K562 (cell line): ENCODE measurements at regions not wholly inside any gene's neighbourhood (a gene's known extent, or its start where the extent isn't known, plus 50 kb on each side); places are given as distances from the start of the nearest gene placed in this dataset.

Experiments
- ATAC-seq: fragments of 200-7000 bp; cut with Tn5 transposase; 3 replicates; pipeline ENCODE4 v1.9.1; 2020; ENCODE audit warnings: moderate library complexity
- BruUV-seq: library from RNA; stranded (reverse); fragments of 400-500 nt; replicated peaks from 2 replicates; lab custom pipeline; 2021; lab: Mats Ljungman, UMichigan
- CTCF ChIA-PET: fragments of 300-600 bp; formaldehyde crosslinking; extraction: SDS; loops from one replicate; lab custom pipeline; 2021; ENCODE audit warnings: low intra/inter-chr PET ratio; lab: Yijun Ruan, JAX
- POLR2A ChIA-PET: fragments of 300-600, 350-650 bp; sonication (Branson Sonifier 250); formaldehyde crosslinking; extraction: SDS; loops from one replicate; lab custom pipeline; 2021; ENCODE audit warnings: antibody characterized with exemption, inconsistent platforms; lab: Yijun Ruan, JAX
- DNase-seq, 4 experiments: peaks; one replicate each; pipeline versions ENCODE4 v3.0.0 to v3.0.0-alpha.2; 2011 to 2018; ENCODE audit warnings: low spot score in 3 of 4, mixed read lengths in 3 of 4; ENCODE audit errors: extremely low read depth in 1 of 4
- FAIRE-seq: peaks from 2 replicates; lab custom pipeline; 2011; peaks lifted over from hg19 to GRCh38; lab: Jason Lieb, UNC
- H2AFZ ChIP-seq: 2 replicates; pipeline ENCODE4 v1.6.0; 2011; ENCODE audit warnings: low read depth, low read length, control low read depth, inconsistent platforms
- H3K27ac ChIP-seq: fragments of 200-600 bp; 3 replicates; pipeline ENCODE4 v1.8.0; 2011; ENCODE audit warnings: low read depth, mild to moderate bottlenecking, control low read depth, inconsistent platforms, low read length, moderate library complexity, mixed read lengths; ENCODE audit errors: extremely low read depth
- H3K27me3 ChIP-seq, 2 experiments: fragments of 300-600 bp in 1 of 2; 2 replicates in 1 of 2; 3 replicates in 1 of 2; pipeline versions ENCODE4 v1.6.0 to v1.8.0; 2011; ENCODE audit warnings: inconsistent platforms in 2 of 2, low read length in 2 of 2, mild to moderate bottlenecking in 1 of 2, mixed read lengths in 1 of 2, moderate library complexity in 1 of 2; ENCODE audit not compliant: control insufficient read depth in 2 of 2, insufficient read depth in 2 of 2
- H3K36me3 ChIP-seq: fragments of 300-600 bp; 3 replicates; pipeline ENCODE4 v1.8.0; 2011; ENCODE audit warnings: mild to moderate bottlenecking, low read length, inconsistent platforms; ENCODE audit not compliant: control insufficient read depth, insufficient read depth
- H3K4me1 ChIP-seq, 2 experiments: fragments of 200-600 bp in 1 of 2; replicated peaks in 1 of 2; 2 replicates in 1 of 2; 3 replicates in 1 of 2; pipeline versions ENCODE4 v1.5.1 to v1.8.0; 2011; ENCODE audit warnings: inconsistent platforms in 2 of 2, low read length in 2 of 2, mild to moderate bottlenecking in 1 of 2, mixed read lengths in 1 of 2, moderate library complexity in 1 of 2; ENCODE audit not compliant: control insufficient read depth in 2 of 2, insufficient read depth in 2 of 2
- H3K4me2 ChIP-seq: 2 replicates; pipeline ENCODE4 v1.6.1; 2011; ENCODE audit warnings: low read length, control low read depth, inconsistent platforms, mixed read lengths; ENCODE audit not compliant: insufficient read depth
- H3K4me3 ChIP-seq: fragments of 200-600 bp; sonication (generic), shearing (Covaris generic); 2 replicates; pipeline ENCODE4 v1.5.1; 2016; ENCODE audit warnings: control low read depth, inconsistent platforms
- H3K79me2 ChIP-seq: fragments of 200-600 bp; 3 replicates; pipeline ENCODE4 v1.8.0; 2011; ENCODE audit warnings: low read length, inconsistent platforms; ENCODE audit not compliant: control insufficient read depth, insufficient read depth
- H3K9ac ChIP-seq, 2 experiments: 2 replicates each; pipeline versions ENCODE4 v1.6.0 to v1.6.1; 2011; ENCODE audit warnings: low read depth in 2 of 2, low read length in 2 of 2, control low read depth in 1 of 2, inconsistent platforms in 1 of 2, mild to moderate bottlenecking in 1 of 2, mixed read lengths in 1 of 2; ENCODE audit not compliant: insufficient read depth in 1 of 2
- H3K9me1 ChIP-seq: one replicate; pipeline ENCODE4 v1.6.0; 2011; ENCODE audit warnings: inconsistent platforms, mild to moderate bottlenecking, low read length, moderate library complexity; ENCODE audit not compliant: control insufficient read depth, insufficient read depth
- H3K9me3 ChIP-seq: replicated peaks from 2 replicates; pipeline ENCODE4 v1.5.1; 2011; ENCODE audit warnings: low read depth, low read length, inconsistent platforms; ENCODE audit not compliant: control insufficient read depth, insufficient read depth
- H4K20me1 ChIP-seq: replicated peaks from 2 replicates; pipeline ENCODE4 v1.6.1; 2011; ENCODE audit warnings: low read length, inconsistent platforms, mixed read lengths; ENCODE audit not compliant: control insufficient read depth, insufficient read depth
- CXXC5 ChIP-seq: fragments of 250-450 bp; sonication (Bioruptor Pico); IDR thresholded peaks from 2 replicates; pipeline ENCODE4 v1.8.0; 2022; ENCODE audit warnings: inconsistent platforms, mild to moderate bottlenecking, moderate library complexity
- HOMEZ ChIP-seq: fragments of 250-450 bp; sonication (Bioruptor Pico); IDR thresholded peaks from 2 replicates; pipeline ENCODE4 v1.4.0; 2020; ENCODE audit warnings: mild to moderate bottlenecking, moderate library complexity
- KAT2B ChIP-seq: IDR thresholded peaks from one replicate; pipeline ENCODE4 v1.6.1; 2012; ENCODE audit warnings: low read depth, mild to moderate bottlenecking, control low read depth, inconsistent platforms, low read length, moderate library complexity
- NCOA2 ChIP-seq, 2 experiments: fragments of 450-650 bp; IDR thresholded peaks; 2 replicates each; pipeline ENCODE4 v1.6.1; 2018; ENCODE audit warnings: mild to moderate bottlenecking in 2 of 2, moderate library complexity in 1 of 2; ENCODE audit not compliant: partially characterized antibody in 2 of 2
- NCOA4 ChIP-seq: fragments of 450-650 bp; IDR thresholded peaks from 2 replicates; pipeline ENCODE4 v1.6.1; 2018; ENCODE audit warnings: mild to moderate bottlenecking; ENCODE audit not compliant: partially characterized antibody
- POLR3A ChIP-seq: IDR thresholded peaks from 2 replicates; pipeline ENCODE4 v1.6.1; 2011; ENCODE audit warnings: borderline replicate concordance, mild to moderate bottlenecking, moderate library complexity; ENCODE audit not compliant: insufficient read length, insufficient read depth; ENCODE audit errors: extremely low read depth
- POU5F1 ChIP-seq: fragments of 150-350 bp; IDR thresholded peaks from 2 replicates; pipeline ENCODE4 v1.6.1; 2014; ENCODE audit warnings: borderline replicate concordance, low read length, low read depth, mild to moderate bottlenecking; ENCODE audit not compliant: partially characterized antibody
- RCOR1 ChIP-seq, 2 experiments: IDR thresholded peaks; 2 replicates each; pipeline ENCODE4 v1.6.1; 2012; ENCODE audit warnings: low read depth in 2 of 2, low read length in 2 of 2, borderline replicate concordance in 1 of 2, improper control_type of control experiment in 1 of 2
- SMARCB1 ChIP-seq: IDR thresholded peaks from 2 replicates; pipeline ENCODE4 v1.6.1; 2011; ENCODE audit warnings: improper control_type of control experiment, low read depth; ENCODE audit not compliant: insufficient read length
- TAL1 ChIP-seq: fragments of 450-650 bp; IDR thresholded peaks from 2 replicates; pipeline ENCODE4 v1.6.1; 2016; ENCODE audit warnings: mild to moderate bottlenecking
- ZNF79 ChIP-seq: fragments of 250-450 bp; sonication (Bioruptor Pico); IDR thresholded peaks from 2 replicates; pipeline ENCODE4 v1.4.0; 2020; ENCODE audit warnings: low read depth, mild to moderate bottlenecking, moderate library complexity
- WGBS: fragments of 100-300 bp; shearing (Covaris generic); methylation state at CpG from one replicate; pipeline ENCODE4 v1.1.6; 2016; ENCODE audit warnings: low coverage, mixed read lengths; ENCODE audit not compliant: insufficient coverage; ENCODE audit errors: missing lambda C conversion rate; 5-methylcytosine and 5-hydroxymethylcytosine counted together
- in situ Hi-C: fragments of 300-500 bp; cut with MboI; formaldehyde crosslinking; loops from 4 replicates; pipeline ENCODE4 v1.15.0; 2018; ENCODE audit warnings: inconsistent platforms, mixed read lengths
- intact Hi-C: fragments of 100-400 bp; cut with micrococcal nuclease; formaldehyde crosslinking; loops from 2 replicates; pipeline ENCODE4 v1.14.2; 2022
- TF ChIP-seq, protein P1 (sequence below): fragments of 250-450 bp; sonication (Bioruptor Pico); IDR thresholded peaks from 2 replicates; pipeline ENCODE4 v1.9.0; 2021; ENCODE audit warnings: mild to moderate bottlenecking
- TF ChIP-seq, protein P2 (sequence below): sonication (generic); formaldehyde crosslinking; IDR thresholded peaks from 2 replicates; pipeline ENCODE4 v1.8.0; 2022; ENCODE audit warnings: missing genetic modification reagents, mild to moderate bottlenecking, borderline replicate concordance
- TF ChIP-seq, protein P3 (sequence below): sonication (generic); formaldehyde crosslinking; IDR thresholded peaks from 2 replicates; pipeline ENCODE4 v1.8.0; 2023; ENCODE audit warnings: missing genetic modification reagents, mild to moderate bottlenecking, borderline replicate concordance

- TF ChIP-seq NCOA2 (IDR thresholded peaks at IDR 0.05; ENCODE audit: partially characterized antibody in 2 of 2) (no peak), NCOA4 (no peak), RCOR1 (IDR thresholded peaks at IDR 0.05; ENCODE audit: borderline replicate concordance in 1 of 2, low read depth in 2 of 2, low read length in 2 of 2) (no peak), KAT2B (no peak), POU5F1 (no peak), TAL1 (no peak), ZNF79 (CRISPR knock-in tag) (no peak), POLR3A (no peak), SMARCB1 (no peak)
- TF ChIP-seq, protein P1, sequence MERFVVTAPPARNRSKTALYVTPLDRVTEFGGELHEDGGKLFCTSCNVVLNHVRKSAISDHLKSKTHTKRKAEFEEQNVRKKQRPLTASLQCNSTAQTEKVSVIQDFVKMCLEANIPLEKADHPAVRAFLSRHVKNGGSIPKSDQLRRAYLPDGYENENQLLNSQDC (CRISPR knock-in tag), result no peak
- TF ChIP-seq, protein P2, sequence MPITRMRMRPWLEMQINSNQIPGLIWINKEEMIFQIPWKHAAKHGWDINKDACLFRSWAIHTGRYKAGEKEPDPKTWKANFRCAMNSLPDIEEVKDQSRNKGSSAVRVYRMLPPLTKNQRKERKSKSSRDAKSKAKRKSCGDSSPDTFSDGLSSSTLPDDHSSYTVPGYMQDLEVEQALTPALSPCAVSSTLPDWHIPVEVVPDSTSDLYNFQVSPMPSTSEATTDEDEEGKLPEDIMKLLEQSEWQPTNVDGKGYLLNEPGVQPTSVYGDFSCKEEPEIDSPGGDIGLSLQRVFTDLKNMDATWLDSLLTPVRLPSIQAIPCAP (CRISPR knock-in tag), result no peak
Observed at GRCh38 chr2:5372141-5372540, 320.0 kb upstream of the SOX11 start (continued).

- ATAC-seq, result no peak
- Histone ChIP-seq H3K79me2 (no peaks in the 10 kb centered on the region), H3K27ac (no peak overlapping the region), H3K36me3 (no peaks in the 10 kb centered on the region), H3K4me3 (no peak overlapping the region), H3K4me1 (no peaks in the 10 kb centered on the region), H3K27me3 (no peaks in the 10 kb centered on the region), H3K9me3 (no peaks in the 10 kb centered on the region), H2AFZ (no peak overlapping the region), H3K4me2 (no peak overlapping the region), H3K9ac (no peak overlapping the region), H4K20me1 (no peaks in the 10 kb centered on the region), H3K9me1 (no peaks in the 10 kb centered on the region)
- ChIA-PET CTCF (no interaction called here), POLR2A (interaction anchor here (0.7 kb wide), 1 partner anchor 12 kb away, joined by 3 read pairs; no protein-coding TSS in a partner anchor)
- FAIRE-seq, result no peak
- intact Hi-C loops, result no loop called here
- WGBS, result 2% methylated on average over 6 of the region's 6 CpGs
- no TSS peak for BruUV-seq
- peak in 3 of 4 experiments; percentile 3 to 10 (median 9) for DNase-seq
- in situ Hi-C loops, result no loop called here
- TF ChIP-seq HOMEZ (CRISPR knock-in tag) (no peak), CXXC5 (CRISPR knock-in tag) (no peak)
- TF ChIP-seq, protein P3, sequence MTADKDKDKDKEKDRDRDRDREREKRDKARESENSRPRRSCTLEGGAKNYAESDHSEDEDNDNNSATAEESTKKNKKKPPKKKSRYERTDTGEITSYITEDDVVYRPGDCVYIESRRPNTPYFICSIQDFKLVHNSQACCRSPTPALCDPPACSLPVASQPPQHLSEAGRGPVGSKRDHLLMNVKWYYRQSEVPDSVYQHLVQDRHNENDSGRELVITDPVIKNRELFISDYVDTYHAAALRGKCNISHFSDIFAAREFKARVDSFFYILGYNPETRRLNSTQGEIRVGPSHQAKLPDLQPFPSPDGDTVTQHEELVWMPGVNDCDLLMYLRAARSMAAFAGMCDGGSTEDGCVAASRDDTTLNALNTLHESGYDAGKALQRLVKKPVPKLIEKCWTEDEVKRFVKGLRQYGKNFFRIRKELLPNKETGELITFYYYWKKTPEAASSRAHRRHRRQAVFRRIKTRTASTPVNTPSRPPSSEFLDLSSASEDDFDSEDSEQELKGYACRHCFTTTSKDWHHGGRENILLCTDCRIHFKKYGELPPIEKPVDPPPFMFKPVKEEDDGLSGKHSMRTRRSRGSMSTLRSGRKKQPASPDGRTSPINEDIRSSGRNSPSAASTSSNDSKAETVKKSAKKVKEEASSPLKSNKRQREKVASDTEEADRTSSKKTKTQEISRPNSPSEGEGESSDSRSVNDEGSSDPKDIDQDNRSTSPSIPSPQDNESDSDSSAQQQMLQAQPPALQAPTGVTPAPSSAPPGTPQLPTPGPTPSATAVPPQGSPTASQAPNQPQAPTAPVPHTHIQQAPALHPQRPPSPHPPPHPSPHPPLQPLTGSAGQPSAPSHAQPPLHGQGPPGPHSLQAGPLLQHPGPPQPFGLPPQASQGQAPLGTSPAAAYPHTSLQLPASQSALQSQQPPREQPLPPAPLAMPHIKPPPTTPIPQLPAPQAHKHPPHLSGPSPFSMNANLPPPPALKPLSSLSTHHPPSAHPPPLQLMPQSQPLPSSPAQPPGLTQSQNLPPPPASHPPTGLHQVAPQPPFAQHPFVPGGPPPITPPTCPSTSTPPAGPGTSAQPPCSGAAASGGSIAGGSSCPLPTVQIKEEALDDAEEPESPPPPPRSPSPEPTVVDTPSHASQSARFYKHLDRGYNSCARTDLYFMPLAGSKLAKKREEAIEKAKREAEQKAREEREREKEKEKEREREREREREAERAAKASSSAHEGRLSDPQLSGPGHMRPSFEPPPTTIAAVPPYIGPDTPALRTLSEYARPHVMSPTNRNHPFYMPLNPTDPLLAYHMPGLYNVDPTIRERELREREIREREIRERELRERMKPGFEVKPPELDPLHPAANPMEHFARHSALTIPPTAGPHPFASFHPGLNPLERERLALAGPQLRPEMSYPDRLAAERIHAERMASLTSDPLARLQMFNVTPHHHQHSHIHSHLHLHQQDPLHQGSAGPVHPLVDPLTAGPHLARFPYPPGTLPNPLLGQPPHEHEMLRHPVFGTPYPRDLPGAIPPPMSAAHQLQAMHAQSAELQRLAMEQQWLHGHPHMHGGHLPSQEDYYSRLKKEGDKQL, result no peak
Observed at GRCh38 chr2:5373200-5373599, 319.0 kb upstream of the SOX11 start.
